Jurkat, Clone E6-1 (cell line): ENCODE measurements at regions not wholly inside any gene's neighbourhood (a gene's known extent, or its start where the extent isn't known, plus 50 kb on each side); places are given as distances from the start of the nearest gene placed in this dataset.
A peak's percentile ranks its signal among the peaks of the same experiment; 100 is the strongest.
"Not testable (repeated sequence)": the region's sequence is repeated elsewhere in the genome, so short reads cannot be mapped to it uniquely, and the experiment has no call there.

Experiments used
- DNase-seq: peaks from one replicate; pipeline ENCODE4 v3.0.0-alpha.2; 2011; ENCODE audit warnings: low read depth, low spot score
- H3K4me3 ChIP-seq: 2 replicates; pipeline ENCODE4 v1.5.1; 2011; ENCODE audit warnings: mild to moderate bottlenecking, low read length, control low read depth, moderate library complexity

DNA sequence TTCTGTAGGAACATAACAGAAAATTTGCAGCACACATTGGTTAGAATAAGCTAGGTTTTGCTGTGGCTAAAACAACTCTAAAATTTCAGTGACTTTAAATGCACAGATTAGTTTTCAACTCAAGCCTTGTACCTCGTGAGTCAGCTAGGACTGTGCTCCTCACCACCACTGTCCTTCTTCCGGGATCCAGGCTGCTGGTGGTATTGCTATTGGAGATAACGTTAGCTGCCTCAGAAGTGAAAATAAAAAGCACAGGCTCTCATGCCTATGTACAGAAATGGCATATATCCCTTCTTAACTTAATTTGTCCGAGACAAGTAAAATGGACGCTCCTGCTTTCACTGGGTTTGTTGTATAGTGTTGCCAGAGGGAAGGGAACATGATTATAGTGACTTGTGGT lies 931.1 kb upstream of the EYS start:
- DNase-seq: no peak
- no peak overlapping the region for H3K4me3 ChIP-seq

DNA sequence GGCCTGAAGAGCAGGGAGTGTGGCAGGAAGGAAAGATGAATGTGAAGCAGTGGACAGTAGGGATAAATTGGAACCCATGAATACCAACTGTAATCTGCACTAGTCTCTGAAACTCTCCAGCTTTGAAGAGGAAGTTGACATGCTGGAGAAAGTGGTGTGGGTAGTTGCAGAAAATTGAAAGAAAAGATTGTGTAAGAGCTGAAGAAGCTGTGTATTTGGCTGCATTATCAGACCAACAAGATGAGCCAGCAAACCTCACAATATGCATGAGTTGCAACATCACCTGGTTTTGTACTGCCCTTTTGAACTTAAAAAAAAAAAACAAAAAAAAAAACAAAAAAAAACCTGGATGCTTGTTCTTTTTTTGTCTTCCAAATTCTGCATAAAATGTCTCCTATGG lies 921.9 kb upstream of the EYS start:
- H3K4me3 ChIP-seq: no peak overlapping the region
- no peak for DNase-seq

DNA sequence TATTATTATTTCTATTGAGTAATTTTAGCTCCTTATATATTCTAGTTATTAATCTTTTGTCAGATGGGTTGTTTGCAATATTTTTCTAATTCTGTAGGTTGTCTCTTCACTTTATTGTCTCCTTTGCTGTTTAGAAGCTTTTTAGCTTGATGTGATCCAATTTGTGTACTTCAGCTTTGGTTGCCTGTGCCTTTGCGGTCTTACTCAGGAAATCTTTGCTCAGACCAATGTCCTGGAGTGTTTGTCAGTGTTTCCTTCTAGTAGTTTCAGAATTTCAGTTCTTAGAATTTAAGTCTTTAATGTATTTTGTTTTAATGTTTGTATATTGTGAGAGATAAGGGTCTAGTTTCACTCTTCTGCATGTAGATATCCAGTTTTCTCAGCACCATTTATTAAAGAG lies 916.0 kb upstream of the EYS start:
- H3K4me3 ChIP-seq: no peak overlapping the region
- no peak for DNase-seq

DNA sequence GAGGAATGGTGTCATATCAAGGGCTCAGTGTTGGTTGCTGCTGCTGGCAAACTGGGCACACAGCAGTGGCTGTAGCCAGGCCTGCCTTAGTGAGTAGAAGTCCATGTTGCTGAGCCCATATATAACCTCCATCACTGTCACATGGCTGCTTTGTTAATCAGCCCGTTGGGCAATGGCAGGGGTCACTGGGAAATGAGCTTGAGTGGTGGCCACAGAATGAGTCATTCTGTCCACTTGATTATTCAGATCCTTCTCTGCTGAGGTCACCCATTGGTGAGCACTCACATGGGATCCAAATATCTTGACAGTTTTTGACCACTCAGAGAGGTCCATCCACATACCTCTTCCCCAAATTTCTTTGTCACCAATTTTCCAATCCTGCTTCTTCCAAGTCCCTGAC lies 898.9 kb upstream of the EYS start:
- H3K4me3 ChIP-seq: no peak overlapping the region
- no peak for DNase-seq

DNA sequence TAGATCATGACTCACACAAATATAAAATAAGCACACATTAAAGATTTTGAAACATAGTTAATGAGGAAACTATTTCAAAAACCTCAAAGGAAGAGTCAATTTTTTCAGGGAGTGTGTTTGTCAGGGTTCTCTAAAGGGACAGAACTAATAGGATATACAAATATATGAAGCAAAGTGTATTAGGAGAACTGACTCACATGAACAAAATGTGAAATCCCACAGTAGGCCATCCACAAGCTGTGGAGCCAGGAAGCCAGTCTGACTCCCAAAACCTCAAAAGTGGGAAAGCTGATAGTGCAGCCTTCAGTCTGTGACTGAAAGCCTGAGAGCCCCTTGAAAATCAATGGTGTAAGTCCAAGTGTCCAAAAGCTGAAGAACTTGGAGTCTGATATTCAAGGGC lies 898.0 kb upstream of the EYS start:
- DNase-seq: no peak

DNA sequence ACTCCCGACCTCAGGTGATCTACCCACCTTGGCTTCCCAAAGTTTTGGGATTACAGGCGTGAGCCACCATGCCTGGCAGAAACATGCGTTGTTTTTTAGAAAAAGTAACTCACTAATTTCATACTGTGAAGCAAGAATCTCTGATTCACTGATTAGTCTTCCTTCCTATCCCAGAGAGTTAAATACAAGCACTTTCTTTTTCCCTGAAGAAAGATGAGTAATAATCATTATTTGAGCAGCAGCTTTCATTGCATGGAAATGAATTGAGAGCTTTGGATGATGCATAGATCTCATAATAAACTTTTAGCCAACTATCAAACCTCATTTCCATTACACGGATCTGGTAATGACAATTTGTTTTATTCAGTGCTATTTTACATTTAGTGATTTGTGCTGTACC lies 892.5 kb upstream of the EYS start:
- DNase-seq: no peak
- H3K4me3 ChIP-seq: no peak overlapping the region

More for the DNA sequence above, 898.0 kb upstream of the EYS start:
- H3K4me3 ChIP-seq: no peak overlapping the region

DNA sequence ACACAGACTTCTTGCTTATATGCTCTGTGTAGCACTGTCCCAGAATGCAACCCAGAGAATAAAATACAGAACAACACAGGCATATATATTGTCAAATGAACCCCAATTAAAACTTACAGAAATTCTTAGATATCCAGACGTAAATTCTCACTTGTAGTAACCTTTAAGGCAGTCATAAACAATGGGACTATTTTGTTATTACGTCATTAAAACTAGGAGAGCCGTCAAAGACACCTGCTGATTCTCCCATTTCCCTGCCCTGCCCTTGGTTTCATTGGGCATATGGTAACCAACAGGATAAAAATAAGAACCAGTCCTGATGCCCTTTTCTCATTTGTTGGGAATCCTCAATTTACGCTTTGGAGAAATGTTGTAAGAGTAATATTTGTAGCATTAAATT lies 871.3 kb upstream of the EYS start:
- DNase-seq: no peak
- H3K4me3 ChIP-seq: no peak overlapping the region

DNA sequence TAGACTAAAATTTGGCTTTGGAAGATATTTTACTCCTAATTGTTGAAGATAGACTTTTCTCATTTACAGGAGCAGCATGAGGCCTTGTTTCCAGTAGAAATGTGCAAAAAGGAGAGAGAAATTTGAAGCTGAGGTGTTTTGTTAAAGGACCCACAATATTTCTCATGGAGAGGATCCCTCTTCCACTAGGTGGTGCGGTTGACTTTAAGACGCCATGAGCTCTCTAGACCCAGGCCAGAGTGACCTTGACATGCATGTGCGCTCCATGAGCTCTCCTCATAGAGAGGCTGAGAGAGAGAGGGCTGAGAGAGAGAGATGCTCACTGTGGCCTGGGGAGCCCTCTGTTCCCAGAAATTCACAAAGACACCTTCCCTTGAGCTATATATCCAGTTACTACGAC lies 861.2 kb upstream of the EYS start:
- no peak overlapping the region for H3K4me3 ChIP-seq
- no peak for DNase-seq

DNA sequence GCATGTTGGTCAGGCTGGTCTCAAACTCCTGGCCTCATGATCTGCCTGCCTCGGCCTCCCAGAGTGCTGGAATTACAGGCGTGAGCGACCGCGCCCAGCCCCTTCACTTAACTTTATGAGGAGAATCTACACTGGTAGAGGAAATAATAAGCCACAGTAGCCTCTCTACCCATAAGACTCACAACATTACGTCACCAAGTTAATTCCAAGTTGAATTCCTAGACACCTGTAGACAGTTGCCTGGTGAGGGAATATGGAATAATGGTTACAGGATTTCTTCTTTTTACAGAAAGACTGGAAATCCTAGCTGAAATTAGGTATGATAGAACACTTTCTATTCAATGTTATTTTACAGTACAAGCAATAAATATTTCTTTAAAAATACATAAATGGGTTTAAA lies 854.5 kb upstream of the EYS start:
- H3K4me3 ChIP-seq: no peak overlapping the region
- no peak for DNase-seq

DNA sequence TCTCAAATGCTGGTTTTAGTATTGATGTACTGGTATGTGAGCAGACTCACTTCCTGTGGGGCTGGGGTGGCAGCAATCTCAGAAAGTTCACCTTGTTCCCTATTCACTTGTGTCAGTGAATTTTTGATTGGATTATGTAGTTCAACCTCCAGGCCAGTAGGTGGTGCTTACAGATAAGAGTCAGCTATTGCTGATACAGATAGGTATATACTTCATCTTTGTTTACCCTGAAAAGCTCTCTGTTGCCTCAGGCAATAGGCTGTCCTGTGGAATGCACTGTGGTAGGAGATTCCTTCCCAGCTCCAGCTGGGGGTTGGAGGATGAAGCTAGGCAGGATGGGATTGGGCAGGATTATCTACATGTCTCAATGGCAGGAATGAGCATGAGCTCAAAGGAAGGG lies 851.2 kb upstream of the EYS start:
- peak; percentile 1 for DNase-seq

DNA sequence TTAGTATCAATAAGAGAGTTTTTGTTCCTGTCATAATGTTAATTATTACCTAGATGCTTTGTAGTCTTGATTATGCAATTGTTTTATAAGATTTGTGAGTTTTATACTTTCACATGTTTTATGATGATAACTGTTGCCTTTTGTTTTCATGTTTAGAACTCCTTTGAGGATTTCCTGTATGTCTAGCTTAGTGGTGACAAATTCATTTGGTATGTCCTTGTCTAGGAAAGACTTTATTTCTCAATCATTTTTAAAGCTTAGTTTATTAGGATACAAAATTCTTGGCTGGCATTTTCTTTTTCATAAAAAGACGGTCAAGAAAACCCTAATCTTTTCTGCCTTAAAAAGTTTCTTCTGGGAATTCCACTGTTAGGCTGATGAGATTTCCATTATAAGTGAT lies 849.9 kb upstream of the EYS start:
- no peak for DNase-seq
- H3K4me3 ChIP-seq: no peak overlapping the region

More for the DNA sequence above, 851.2 kb upstream of the EYS start:
- H3K4me3 ChIP-seq: no peak overlapping the region

DNA sequence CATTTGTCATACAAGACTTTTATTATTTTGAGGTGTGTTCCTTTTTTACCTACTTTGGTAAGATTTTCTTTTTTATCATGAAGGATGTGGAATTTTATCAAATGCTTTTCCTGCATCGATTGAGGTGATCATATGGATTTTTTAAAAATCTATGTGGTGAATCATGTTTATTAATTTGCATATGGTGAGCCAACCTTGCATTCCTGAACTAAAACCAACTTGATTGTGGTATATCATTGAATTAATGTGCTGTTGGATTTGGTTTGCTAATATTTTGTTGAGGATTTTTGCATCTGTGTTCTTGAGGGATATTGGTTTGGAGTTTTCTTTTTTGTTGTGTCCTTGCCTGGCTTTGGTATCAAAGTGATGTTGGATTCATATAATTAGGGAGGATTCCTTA lies 848.1 kb upstream of the EYS start:
- DNase-seq: no peak
- no peak overlapping the region for H3K4me3 ChIP-seq

DNA sequence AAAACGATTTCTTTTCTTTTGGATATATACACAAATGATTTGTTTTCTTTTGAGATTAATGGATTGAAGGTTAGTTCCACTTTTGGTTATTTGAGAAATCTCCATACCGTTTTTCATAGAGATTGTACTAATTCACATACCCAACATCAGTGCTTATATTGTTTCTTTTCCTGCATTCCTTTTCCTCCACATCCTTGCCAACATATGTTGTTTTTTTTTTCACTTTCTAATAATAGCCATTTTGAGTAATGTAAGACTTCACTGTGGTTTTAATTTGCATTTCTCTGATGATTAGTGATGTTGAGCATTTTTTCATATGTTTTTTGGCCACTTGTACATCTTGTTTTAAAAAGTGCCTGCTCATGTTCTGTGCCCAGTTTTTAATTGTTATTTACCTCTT lies 846.4 kb upstream of the EYS start:
- no peak for DNase-seq
- no peak overlapping the region for H3K4me3 ChIP-seq

DNA sequence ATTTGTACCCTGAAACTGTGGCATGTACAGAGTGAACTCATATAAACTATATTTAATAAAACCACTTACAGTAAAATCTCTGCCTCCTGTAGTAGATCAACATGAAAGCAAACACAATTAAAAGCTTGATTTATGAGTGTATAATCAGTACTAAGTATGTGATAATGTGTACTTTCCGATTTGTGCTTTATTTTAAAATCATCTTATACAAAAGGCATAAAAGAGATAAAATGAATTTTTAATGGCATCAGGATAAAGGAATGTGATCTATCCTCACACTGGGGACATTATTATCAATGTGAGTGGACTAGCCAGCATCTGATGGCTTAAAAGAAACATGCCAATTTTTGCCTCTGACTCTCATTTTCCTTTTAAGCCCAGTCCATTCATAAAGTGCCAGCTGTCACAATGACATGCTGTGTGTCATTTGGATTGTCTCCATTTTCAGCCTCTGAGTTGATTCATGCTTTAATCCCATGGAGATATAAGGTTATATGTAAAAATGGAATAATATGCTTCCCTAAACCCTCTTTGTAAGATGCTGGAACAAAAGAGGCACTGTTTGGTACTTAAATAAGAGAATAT lies 831.6 kb upstream of the EYS start:
- DNase-seq: no peak
- H3K4me3 ChIP-seq: no peak overlapping the region

DNA sequence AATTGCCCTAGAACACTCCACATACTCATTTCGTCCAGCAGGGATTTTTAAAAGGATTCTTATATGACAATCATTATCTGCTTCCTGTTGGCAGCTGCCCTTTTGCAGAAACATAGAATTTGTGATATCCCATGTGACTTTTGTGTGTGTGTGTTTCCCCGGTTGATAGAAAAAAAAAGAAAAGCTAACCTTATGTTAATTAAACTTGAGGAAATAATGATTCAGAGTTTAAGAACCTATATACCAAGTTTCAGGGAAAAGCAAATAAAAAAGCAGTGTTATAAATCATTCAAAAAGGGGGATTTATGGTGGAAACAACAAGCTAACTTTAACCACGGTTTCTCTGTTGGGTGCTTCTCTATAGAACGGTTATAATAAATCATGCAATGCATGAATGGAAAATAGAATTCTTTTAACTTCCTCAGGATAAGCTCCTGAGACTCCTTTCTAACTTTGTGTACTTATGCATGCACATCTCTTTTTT lies 826.9 kb upstream of the EYS start:
- DNase-seq: no peak
- H3K4me3 ChIP-seq: no peak overlapping the region

DNA sequence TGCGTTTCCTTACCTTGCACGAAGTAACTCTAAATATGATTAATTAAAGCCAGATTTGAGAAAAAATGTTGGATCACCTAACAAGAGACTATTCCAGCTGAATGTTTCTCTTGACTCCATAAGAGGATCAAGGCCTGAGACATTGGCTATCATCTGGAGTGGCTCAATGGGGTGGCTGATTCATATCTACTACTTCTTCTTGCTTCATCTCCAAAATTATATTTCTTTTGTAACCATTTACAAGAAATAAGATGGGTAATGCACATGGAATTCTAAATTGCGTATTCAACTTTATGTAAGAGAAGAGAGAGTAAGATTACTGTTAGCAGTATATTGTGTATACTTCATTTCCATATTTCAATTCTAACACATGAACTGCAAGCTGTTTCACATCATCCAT lies 819.0 kb upstream of the EYS start:
- no peak for DNase-seq
- H3K4me3 ChIP-seq: no peak overlapping the region

DNA sequence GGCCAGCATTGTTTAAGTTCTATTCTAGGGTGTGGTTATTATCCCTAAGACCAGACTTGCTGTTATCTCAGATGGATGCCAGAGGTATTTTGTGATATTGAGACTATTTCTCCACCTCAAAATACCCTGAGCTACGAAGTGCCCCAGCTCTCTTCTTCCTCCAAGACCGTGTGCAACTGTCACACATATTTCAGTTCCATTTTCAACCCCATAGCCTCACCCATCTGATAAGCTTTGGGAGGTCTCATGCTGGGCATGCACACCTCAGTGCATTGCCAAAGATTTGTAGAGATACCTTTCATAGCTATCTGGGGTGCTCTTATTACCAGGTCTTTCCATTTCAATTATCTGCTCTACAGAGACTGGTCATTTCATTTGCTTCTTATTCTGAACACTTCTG lies 815.8 kb upstream of the EYS start:
- H3K4me3 ChIP-seq: no peak overlapping the region
- DNase-seq: no peak

DNA sequence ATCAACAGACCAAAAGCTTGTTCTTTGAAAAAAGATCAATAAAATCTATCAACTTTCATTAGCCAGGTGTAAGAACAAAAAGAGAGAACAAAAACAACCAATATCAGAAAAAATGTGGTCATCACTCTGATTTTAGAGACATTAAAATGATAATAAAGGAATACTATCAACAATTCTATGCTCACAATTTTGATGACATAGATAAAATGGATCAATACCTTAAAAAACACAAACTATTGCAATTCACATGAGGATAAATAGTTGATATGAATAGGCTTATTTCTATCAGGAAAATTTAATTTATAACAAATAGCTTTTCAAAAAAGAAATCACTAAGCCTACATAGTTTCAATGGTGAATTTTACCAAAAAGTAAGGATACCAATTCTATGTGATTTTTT lies 809.4 kb upstream of the EYS start:
- no peak overlapping the region for H3K4me3 ChIP-seq
- no peak for DNase-seq

DNA sequence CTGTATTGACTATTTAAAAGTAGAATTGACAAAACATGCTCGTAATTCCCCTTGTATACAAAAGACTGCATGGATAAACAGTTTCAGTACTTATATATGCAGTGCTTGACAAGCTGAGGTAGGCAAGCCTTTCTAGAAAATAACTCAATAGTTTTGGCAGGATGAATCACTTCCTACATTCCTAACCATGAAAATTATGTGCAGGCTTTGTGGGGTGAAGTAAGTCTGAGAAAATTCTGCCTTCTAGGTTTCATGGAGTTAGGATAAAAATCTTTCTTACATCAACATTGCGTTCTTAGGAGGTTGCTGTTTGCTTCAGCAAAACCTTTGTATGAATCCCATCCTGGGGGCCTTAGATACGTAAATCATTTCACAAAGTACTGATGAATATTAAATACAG lies 801.4 kb upstream of the EYS start:
- no peak overlapping the region for H3K4me3 ChIP-seq
- no peak for DNase-seq

DNA sequence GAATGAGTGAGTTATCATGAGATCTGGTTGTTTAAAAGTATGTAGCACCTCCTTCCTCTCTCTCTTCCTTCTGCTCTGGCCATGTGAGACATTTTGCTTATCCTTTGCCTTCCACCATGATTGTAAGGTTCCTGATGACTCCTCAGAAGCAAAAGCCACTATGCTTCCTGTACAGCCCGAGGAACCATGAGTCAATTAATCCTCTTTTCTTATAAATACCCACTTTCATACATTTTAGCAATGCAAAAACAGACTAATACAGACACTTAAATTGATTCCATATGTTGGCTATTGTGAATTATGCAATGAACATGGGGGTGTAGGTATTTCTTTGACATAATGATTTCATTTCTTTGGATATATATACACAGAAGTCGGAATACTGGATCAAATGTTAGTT lies 792.8 kb upstream of the EYS start:
- DNase-seq: no peak
- H3K4me3 ChIP-seq: no peak overlapping the region

DNA sequence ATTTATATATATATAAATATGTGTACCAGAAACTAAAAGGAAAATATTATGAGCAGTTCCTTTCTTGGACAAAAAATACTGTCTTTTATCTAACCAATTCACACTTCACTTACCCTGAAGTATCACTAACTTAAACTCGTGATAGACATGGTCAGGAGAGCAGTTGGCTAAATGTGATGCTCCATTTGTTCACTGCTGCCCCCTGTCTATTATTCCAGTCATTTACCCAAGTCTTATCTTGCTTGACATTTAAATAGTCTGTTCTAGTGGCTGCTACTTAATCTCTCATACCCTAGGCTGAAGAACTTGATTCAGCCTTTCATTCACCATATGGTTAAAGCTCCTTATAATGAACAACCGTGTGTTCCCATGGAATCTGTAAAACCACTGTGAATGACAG lies 789.6 kb upstream of the EYS start:
- DNase-seq: peak; percentile 10

DNA sequence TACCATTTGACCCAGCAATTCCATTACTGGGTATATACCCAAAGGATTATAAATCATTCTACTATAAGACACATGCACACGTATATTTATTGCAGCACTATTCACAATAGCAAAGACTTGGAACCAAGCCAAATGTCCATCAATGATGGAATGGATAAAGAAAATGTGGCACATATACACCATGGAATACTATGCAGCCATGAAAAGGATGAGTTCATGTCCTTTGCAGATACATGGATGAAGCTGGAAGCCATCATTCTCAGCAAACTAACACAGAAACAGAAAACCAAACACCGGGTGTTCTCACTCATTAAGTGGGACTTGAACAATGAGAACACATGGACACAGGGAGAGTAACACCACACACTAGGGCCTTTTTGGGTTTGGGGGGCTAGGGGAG lies 787.6 kb upstream of the EYS start:
- DNase-seq, H3K4me3 ChIP-seq: not testable (repeated sequence)

More for the DNA sequence above, 789.6 kb upstream of the EYS start:
- H3K4me3 ChIP-seq: no peak overlapping the region
